ENCODE measurements at regions not wholly inside any gene's neighbourhood (a gene's known extent, or its start where the extent isn't known, plus 50 kb on each side); places are given as distances from the start of the nearest gene placed in this dataset.
A peak's percentile ranks its signal among the peaks of the same experiment; 100 is the strongest.

DNA sequence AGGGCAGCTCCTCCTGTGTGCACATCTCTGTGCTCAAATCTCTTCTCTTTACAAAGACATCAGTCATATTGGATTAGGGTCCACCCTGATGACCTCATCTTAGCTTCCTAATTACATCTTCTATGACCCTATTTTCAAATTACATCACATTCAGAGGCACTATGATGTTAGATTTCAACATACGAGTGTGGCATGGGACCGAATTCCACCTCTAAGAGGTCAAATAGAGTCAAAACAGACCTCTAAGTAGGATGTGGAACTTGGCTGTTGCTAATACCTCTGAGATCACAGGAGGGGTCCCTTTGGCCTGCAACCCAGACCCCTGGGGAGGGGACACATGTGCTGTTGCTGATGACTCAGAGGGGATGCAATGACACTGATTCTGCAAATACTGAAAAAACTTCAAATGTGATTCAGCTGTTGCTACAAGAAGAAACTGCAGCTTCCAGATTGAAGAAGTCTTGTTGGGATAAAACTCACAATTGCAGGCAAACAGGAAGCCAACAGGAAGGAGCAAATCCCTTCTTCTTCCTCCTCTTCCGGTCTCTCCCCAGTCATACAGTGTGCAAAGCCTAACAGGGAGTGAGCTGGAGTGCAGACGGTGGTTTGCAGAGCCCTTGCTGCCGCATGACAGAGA, 216.2 kb downstream of the MYLK4 start:
- DNase-seq, result no peak

DNA sequence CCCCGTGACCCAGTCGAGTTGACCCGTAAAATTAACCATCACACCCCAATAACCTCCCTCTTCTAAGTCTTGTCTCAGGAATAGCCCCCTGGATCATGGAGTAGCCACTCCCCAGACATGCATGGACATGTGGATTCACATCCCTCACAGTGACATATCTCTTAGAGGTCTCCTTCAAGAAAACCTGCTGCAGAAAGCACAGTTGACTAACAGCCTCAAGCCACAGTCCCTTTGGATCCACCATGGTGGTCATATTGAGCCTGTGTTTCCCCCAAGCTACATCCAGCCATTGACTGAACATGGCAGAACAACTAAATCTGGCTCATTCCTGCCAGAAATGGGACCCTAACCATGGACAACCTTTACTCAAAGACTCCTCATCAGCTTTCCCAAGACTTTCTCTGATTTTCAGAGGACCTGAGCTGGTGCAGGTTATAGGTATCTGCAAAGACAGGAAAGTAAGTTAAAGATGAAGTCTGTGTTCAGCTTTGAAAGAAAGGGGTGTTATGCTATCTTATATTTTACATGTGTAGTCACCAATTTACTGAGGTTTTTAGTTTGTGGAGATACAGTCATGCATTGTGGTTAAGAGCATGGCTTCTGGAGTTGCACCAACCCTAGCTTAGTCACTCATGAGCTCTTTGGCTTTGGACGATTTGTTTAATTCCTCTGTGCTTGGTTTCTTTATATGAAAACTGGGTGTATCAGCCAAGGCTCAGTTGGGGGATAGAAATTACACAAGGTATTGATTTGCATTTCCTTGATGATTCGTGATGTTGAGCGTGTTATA, 219.1 kb downstream of the MYLK4 start:
- DNase-seq, result peak; percentile 80 to 82

DNA sequence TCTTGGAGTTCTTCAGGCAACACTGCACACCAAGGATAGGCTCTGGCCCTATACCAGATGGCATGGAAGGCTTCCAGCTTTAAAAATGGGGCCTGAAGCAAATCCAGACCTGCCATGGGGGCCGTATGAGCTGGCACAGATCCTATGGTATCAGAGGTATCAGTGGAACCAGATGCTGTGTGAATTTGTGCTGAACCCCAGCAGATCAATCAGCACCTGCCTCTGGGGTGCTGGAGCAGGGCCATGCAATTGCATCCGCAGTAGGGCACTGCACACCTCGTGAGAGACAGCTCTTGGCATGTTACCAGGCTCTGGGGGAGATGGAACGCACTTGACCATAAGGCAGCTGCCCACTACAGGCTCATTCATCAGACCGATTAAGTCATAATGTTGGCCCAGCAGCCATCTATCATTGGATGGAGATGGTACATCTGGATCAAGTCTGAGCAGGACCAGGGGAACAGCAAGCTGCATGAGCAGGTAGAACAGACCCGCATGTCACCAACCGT, 221.5 kb downstream of the MYLK4 start:
- no peak for DNase-seq

DNA sequence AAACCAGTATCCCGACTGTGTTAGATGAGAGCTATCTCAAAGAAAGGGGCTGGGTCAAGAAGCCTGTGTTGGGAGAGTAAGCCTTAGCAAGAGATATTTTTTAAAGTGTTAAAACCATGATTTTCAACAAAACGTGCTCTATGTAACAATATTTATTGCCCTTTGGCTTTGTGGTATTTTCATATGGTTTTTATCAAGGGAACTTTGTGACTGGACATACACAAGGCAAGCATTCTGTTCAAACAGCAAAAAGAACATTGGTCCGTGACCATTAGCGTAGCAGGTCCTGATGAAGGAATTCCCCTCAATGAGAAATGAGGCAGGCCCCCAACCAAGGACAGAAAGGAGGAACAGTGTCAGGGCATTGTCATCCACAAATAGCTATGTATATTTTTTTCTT, 222.6 kb downstream of the MYLK4 start:
- no peak for DNase-seq

DNA sequence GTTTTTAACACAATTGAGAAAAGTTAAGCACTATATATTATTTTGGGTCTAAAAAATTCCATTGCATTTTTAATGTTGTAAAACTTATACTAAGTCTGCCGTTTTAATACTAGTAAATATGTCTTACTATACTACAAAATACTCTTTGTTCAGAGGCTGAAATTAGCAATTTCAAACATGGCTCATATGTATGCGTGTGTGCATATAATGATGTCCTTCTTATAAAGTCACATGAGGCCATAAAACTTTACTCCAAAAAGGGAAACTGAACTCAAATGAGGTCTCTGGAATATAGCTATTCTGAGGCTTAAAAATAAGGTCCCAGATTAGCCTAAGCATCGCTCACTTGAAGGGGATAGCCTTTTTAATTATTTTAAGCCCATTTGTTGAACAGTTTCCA, 224.0 kb downstream of the MYLK4 start:
- DNase-seq, result no peak

DNA sequence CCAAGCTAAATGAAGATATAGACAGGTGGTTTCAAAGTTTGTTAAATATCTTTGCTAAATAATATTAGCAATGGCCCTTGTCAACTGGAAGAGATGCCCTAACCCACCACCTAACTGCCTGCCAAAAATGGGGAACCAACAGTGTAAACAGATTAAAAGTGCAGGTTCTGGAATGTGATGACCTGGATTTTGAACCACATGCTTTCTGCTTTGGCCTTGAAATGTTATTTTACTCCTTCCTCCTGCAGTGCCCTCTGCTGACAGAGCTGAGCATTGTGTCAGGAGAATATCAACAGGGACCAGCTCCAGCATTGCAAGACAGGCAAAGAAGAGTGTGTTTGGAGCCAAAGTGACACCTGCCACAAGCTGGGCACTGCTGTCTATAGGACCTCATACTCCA, 226.6 kb downstream of the MYLK4 start:
- peak; percentile 62 to 71 for DNase-seq

DNA sequence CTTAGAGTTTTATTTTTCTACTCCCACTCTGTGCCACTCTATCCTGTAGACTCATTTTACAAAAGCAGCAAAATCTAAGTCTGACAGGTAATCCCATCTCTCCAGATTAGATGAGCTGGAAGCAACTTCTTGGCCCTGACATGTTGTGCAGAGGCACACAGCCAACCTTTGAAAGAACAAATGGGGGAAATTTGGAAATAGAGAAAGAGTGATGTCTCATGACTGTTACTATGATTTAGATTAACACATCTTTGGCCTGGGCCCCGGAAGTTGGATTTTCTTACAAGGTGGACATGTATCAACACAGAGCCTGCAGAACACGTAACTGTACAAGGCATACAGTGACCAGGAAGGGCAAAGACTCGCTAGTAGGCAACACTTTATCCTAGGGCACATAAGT, 227.7 kb downstream of the MYLK4 start:
- no peak for DNase-seq

DNA sequence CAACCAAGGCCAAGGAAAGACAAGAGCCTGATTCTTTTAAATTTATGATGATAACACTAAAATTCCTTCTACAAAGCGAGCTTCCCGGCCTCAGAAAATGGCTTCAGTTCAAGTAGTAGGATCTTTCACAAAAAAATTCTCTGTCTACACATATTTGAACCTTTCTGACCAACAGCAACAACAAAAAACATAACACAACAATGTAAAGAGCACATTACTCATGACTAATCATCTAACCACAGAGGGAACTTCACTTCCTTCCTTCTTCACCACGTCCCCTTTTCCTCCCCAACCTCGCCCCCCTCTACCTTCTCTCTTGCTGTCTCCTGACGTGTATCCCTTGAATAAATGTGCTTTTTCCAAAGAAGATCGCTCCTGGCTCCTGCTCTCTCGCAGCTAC, 228.2 kb downstream of the MYLK4 start:
- DNase-seq, result peak; percentile 78 to 87

DNA sequence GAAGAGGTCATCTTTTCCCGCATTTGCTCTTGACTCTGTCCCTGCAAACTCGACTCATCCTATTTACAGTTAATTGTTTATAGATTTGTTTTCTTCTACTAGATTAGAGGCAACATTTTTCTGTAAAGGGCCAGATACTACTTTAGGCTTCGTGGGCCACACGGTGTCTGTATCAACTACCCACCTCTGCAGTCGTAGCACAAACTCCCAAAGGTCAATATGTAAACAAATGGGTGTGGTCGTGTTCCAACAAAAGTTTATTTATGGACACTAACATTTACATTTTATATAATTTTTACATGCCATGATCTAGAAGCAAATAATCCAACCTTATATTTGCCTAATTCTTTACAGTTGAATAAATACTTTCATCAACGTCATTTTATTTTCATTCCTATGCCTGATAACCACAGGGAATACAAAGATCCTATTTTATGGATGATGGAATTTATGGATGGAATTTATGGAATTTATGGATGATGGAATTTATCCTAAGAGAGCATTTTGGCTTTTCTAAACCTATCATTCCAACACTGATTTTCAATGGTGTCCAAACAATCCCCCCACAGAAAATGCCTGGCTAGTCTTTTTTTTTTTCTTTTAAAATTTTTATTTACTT, 232.8 kb downstream of the MYLK4 start:
- DNase-seq, result no peak

DNA sequence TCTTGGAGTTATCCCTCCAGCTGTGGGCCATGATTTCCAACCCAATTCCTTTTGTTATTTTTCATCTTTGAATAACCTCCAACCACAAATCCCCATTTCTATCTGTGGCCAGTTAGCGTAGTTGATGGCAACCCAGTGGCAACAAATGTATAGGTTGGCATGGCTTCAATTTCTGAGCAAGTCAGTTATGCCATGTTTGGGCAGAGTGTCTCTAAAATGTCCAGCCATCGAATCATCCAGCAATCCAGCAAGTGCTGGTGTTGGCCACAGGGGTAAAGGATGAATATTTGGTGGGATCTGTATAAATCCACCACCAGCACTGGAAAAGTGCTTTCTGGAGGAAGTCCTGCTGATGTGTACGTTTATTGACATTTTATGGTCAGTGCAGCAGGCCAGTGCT, 233.3 kb downstream of the MYLK4 start:
- DNase-seq, result no peak

DNA sequence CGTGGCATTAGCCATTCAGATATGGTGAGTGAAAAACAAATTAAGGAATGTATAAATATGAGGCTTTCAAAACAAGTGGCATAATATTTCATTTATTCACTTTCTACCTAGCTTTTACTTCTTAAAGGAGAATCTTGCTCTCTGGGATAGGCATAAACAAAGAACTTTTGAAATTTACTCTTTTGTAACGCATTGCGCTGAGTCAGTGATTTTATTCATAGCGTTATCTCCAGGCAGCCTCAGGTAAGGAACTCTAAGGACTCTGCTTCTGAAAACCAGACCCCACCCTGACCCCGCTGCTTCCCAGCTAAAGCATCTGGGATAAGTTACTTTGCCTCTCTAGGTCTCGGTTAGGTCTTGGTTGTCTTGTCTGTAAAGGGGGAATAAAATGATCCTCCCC, 234.7 kb downstream of the MYLK4 start:
- DNase-seq, result no peak

DNA sequence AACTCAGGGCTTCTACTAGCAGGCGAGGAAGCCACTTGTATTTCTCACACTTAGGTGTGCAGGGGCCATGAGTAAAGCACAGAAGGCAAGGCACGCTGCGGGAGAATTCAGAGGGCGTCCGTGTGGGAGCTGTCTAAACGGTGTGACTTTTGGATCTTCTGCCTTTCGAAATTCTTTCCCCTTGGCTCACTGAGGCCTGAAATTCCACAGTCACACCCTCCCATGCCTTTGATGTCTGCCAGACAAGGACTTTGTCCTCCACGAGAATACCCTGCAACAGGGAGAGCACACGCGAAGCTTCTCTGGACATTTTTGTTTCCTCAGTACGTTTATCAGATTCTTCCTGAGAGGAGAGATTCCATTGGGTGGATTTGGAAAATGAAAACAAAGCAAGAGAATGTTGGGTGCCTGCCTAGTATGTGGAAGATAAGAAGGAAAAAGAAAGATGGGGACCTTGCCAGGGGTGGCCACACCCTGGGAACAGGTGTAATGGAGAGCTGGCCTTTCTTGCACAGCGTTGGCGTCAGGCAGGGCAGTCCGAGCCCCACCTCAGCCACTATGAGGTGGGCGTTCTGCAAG, 235.7 kb downstream of the MYLK4 start:
- no peak for DNase-seq

DNA sequence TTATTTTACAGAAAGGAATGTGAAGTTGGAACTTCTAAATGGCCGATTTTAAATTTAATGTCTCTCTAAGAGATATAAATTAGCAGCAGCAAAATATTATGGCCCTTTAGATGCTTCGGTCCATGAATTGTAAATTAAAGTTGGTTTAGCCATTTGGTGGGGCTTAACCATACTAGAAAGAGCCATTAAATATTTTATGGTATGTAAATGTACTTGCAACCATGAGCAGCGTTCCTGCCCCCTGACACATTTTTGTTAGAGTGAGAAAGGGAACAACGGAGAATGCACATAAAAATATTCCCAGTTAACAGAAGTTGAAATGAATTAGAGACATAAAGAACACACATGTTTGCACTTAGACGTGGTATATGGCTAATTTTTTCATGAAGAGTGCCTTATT, 237.9 kb downstream of the MYLK4 start:
- no peak for DNase-seq

DNA sequence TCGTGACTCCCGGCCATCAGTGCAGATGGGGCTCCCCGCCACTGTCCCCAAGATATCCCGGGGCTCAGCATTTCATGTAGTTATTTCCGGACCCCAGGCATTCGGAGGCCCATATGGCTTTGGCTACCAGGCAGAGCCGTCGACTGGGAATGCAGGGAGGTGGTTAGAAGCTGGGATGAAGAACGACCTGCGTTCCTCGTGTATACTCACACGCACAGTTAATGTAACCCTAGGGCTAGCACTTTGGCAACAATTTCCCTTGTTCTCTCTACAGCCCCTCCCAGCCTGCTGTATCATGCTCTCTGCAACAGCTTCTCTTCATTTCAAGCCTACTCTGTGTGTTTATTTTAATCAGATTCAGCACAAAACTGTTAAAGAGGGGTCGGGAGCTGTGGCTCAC, 240.4 kb downstream of the MYLK4 start:
- DNase-seq, result no peak

DNA sequence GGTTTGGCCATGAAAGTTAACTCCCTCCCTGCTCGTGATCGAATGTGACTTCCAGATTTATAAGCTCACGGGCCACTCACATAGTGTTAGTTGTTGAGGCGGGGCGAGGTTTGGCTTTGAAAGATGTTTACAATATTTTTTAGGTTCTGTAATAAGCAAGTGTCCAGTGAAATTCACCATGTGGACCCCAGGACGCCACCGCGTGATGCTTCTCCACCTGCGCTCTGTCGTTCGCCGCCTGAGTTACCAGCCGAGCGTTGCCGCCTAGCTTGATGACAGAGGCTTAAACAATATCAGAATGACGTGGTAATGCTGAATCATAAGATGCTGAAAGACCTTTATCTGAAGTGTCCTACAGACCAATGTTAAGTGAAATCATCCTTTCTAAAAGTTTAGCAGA, 241.0 kb downstream of the MYLK4 start:
- no peak for DNase-seq

DNA sequence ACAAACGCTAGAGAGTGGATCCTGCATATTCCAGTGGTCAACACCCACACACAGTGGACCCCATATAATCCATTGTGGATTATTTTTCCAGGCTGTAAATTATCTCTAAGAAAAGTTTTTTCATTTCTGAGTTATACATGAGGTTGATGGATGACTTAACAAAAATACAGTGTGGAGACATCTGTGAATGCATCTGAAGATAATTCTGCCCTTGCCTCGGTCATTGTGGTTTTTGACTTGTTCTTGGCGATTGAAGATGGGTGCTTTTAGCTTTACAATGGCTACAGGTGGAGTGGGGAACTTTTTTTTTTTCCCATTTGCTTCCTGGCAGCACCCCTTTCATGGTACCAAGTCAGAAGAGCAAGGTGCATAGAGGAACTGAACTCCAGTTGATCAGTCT, 242.7 kb downstream of the MYLK4 start:
- no peak for DNase-seq

DNA sequence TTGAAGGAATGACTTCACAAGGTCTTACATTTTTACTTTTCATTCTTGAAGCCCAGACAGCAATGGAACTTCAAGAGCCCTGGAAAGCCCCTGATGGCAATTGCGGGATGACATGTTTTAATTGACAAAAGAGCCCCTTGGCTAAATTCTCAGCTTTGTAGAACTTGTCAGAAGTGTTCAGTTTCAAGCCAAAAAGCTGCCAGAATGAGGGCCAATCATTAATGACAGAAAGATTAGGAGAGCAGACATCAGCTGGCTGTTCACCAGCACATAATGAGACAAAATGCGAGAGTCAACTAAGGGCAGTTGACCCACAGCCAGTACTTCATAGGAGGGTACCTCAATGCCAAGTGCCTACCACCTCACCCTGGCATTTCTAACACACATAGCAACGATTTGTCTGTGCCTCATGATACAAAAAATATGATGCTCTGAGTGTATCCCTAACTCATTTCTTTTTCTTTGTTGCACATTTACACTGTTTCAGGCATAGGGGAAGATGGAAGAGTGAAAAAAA, 243.1 kb downstream of the MYLK4 start:
- no peak for DNase-seq

DNA sequence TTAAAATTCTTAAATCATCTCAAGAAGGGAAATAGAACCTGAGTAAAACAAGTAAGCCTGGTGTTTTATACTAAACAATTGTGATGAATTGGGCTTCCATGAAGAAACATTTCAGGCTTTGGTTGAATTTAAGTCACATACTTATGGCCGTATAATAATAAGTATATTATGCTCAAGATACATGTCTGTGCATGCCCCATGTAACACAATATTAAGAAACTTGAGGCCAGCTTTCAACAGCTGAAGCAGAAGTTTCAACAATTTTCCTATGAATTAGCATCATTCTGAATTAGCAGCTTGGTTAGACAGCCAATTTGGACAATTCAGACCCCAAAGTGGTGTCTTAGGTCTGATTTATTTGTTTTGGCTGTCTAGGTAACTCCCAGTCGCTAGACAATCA, 243.7 kb downstream of the MYLK4 start:
- DNase-seq, result no peak

DNA sequence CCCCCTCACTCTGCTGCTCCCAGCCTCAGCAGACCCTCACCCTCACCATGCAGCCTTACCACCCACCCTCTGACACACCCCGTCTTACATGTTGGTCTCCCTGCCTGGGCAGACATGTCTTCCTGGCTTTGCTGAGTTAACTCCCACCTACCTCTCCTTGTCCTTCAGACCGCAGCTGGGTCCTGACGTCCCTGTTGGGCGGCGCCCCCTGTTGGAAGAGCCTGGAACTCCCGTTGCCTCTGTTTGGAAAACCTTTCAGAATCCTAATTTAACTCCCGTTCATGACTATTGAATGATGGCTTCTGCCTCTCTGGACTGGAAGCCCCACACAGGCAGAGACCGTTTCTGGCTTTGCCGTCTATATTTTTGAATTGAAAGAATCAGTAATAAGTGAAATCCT, 245.1 kb downstream of the MYLK4 start:
- DNase-seq, result no peak

DNA sequence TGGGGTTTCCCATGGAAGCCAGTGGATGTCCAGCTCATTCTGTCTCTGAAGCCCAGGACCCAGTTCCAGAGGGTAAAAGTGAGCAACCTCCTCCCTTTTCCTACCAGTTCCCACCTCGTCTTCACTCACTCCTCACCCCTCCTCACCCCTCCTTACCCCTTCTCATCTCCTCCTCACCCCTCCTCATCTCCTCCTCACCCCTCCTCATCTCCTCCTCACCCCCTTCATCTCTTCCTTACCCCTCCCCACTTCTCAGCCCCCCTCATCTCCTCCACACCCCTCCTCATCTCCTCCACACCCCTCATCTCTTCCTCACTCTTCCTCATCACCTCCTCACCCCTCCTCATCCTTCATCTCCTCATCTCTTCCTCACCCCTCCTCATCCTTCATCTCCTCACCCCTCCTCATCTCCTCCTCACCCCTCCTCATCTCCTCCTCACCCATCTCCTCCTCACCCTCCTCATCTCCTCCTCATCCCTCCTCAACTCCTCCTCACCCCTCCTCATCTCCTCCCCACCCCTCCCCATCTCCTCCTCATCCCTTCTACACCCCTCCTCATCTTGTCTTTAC, 246.1 kb downstream of the MYLK4 start:
- DNase-seq, result no peak

DNA sequence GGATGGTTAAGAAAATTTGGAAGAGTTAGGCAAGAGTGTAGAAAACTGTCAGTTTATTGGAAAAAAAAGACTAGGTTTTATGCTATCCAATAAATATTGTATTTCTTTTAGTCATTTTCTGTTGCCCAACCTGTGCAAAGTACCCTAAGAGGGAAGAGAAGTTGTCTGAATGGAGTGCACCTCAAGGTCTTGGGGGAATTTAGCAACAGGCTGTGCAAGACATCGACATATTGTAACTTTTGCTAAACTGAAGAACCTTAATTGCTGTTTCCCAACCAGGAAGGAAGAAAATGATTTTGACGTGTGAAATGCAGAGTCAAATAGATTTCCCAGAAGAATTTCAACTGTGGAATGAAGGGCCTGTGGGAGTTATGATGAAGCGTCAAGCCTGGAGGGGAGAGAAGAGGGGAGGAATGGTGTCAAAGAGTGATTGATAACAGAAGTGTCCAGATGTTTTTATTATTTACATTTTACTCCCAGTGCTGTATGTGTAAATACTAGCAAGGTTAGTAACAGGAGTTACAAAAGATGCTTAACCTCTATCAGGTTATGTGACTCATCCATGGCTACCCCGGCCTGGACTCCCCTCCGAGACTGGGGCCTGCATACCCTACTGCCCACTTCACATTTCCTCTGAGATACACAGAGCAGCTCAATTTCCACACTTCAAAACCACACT, 246.8 kb downstream of the MYLK4 start:
- DNase-seq, result peak; percentile 74 to 79

DNA sequence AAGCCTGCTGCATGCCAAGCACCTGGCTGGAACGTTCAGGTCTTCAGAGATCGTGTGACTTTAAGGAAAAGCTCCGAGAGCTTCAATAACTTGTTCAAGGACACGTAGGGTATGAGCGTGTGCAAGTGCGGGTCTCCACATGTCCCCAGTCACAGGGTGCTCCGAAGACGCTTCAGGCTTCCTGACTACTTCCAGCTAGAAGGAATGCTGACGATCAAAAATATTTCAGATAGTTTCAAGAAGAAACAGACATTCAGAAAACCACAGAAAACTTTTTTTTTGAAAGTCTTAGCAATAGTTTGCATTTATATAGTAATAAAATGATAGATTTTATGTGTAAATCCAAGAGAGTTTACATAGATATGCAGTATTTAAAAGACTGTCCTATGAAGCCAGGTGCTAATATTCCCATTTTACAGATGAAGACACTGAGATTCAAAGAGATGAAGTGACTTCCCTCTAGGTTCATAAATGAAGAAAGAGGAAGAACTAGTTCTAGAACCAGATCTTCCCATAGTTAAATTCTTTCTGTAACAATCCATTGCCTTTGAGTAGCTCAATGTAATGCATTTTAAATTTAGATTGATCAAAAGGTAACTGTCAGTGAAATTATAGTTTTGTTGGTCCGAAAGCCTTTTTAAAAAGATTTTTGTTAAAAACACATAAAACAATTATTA, 247.6 kb downstream of the MYLK4 start:
- DNase-seq, result no peak
